ENCODE measurements at regions not wholly inside any gene's neighbourhood (a gene's known extent, or its start where the extent isn't known, plus 50 kb on each side); places are given as distances from the start of the nearest gene placed in this dataset.

- no peak for DNase-seq
These were observed 85.9 kb upstream of the IGF1R start for GRCh38 chr15:98562331-98562937.

- no peak for DNase-seq
These were observed 82.8 kb upstream of the IGF1R start for GRCh38 chr15:98565566-98565965.

- no peak for DNase-seq
These were observed 80.4 kb upstream of the IGF1R start for GRCh38 chr15:98567951-98568350.

- no peak for DNase-seq
These were observed 79.8 kb upstream of the IGF1R start for GRCh38 chr15:98568382-98569017.

GRCh38 chr15:98570119-98570518 lies 78.2 kb upstream of the IGF1R start:
- DNase-seq = no peak

- no peak for DNase-seq
These were observed 67.8 kb upstream of the IGF1R start for GRCh38 chr15:98580572-98580971.

GRCh38 chr15:98581715-98582114 lies 66.6 kb upstream of the IGF1R start:
- DNase-seq = no peak

GRCh38 chr15:98582900-98583554 lies 65.3 kb upstream of the IGF1R start:
- no peak for DNase-seq

GRCh38 chr15:98583771-98584430 lies 64.4 kb upstream of the IGF1R start:
- no peak for DNase-seq

GRCh38 chr15:98586066-98586465 lies 62.3 kb upstream of the IGF1R start:
- DNase-seq = no peak

- no peak for DNase-seq
These were observed 56.2 kb upstream of the IGF1R start for GRCh38 chr15:98592136-98592535.

GRCh38 chr15:98596131-98596530 lies 52.2 kb upstream of the IGF1R start:
- DNase-seq = no peak

GRCh38 chr15:98596885-98597392 lies 51.4 kb upstream of the IGF1R start:
- DNase-seq = no peak

GRCh38 chr15:98597666-98598065 lies 50.7 kb upstream of the IGF1R start:
- no peak for DNase-seq
